Testis (tissue), 2 donors: ENCODE measurements at regions not wholly inside any gene's neighbourhood (a gene's known extent, or its start where the extent isn't known, plus 50 kb on each side); places are given as distances from the start of the nearest gene placed in this dataset.
"Not testable (repeated sequence)": the region's sequence is repeated elsewhere in the genome, so short reads cannot be mapped to it uniquely, and the experiment has no call there.

Experiments used
- DNase-seq: peaks from one replicate; pipeline ENCODE4 v3.0.0-alpha.2; 2019
- H3K27ac ChIP-seq, 2 donors: fragments of 200-600 bp; sonication (generic); one replicate each; pipeline ENCODE4 v1.5.1; 2019
- H3K27me3 ChIP-seq: fragments of 200-600 bp; sonication (generic); one replicate; pipeline ENCODE4 v1.5.1; 2019
- H3K36me3 ChIP-seq: fragments of 200-600 bp; sonication (generic); one replicate; pipeline ENCODE4 v1.5.1; 2017; ENCODE audit warnings: low read depth; ENCODE audit errors: missing control alignments
- H3K4me1 ChIP-seq: fragments of 200-600 bp; sonication (generic); one replicate; pipeline ENCODE4 v1.5.1; 2019
- H3K4me3 ChIP-seq, 2 donors: fragments of 200-600 bp; sonication (generic); one replicate each; pipeline ENCODE4 v1.5.1; 2017 to 2019
- H3K9me3 ChIP-seq: fragments of 200-600 bp; sonication (generic); one replicate; pipeline ENCODE4 v1.5.1; 2017
- POLR2A ChIP-seq: fragments of 450-650 bp; IDR thresholded peaks from one replicate; pipeline ENCODE4 v1.6.1; 2017; ENCODE audit warnings: antibody characterized with exemption, mild to moderate bottlenecking, moderate library complexity
- WGBS, 2 donors: methylation state at CpG; one replicate each; pipeline ENCODE4 v1.1.5; 2018; 5-methylcytosine and 5-hydroxymethylcytosine counted together
- intact Hi-C: fragments of 100-400 bp; cut with DNase I; formaldehyde crosslinking; loops from one replicate; pipeline ENCODE4 v1.15.1; 2023; ENCODE audit warnings: low total_unique reads
- TF ChIP-seq, protein P1 (sequence below), 3 experiments: fragments of 450-650 bp in 2 of 3; fragments of 200-600 bp in 1 of 3; sonication (generic) in 1 of 3; IDR thresholded peaks; one replicate each; pipeline ENCODE4 v1.5.1; 2016 to 2019; ENCODE audit warnings: antibody characterized with exemption in 3 of 3, mild to moderate bottlenecking in 2 of 3, moderate library complexity in 1 of 3

DNA sequence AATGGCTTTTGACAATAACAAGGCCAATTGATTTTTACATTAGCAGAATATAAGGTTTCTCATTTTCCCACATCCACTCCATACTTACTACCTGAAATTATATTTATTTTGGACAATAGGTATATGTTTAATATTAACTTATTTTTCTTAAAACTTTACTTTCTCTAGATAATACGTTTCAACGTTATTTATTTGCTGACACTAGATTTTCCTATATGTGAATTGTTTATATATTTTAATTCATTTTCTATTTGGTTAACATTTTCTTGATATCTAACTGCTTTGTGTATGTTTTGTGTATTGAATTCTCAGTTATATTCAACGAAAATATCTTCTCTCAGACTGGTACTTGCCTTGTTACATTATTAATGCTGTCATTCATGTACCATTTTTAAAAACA is 199.9 kb upstream of the TMEFF2 start:
- H3K36me3 ChIP-seq: no peaks in the 10 kb centered on the region
- H3K27ac ChIP-seq: no peak overlapping the region
- no peaks in the 10 kb centered on the region for H3K4me1 ChIP-seq
- whole genome bisulfite sequencing, 2 donors: 89 to 90% methylated on average over 3 of the region's 3 CpGs
- H3K27me3 ChIP-seq: no peaks in the 10 kb centered on the region
- TF ChIP-seq POLR2A: no peak
- TF ChIP-seq, protein P1, sequence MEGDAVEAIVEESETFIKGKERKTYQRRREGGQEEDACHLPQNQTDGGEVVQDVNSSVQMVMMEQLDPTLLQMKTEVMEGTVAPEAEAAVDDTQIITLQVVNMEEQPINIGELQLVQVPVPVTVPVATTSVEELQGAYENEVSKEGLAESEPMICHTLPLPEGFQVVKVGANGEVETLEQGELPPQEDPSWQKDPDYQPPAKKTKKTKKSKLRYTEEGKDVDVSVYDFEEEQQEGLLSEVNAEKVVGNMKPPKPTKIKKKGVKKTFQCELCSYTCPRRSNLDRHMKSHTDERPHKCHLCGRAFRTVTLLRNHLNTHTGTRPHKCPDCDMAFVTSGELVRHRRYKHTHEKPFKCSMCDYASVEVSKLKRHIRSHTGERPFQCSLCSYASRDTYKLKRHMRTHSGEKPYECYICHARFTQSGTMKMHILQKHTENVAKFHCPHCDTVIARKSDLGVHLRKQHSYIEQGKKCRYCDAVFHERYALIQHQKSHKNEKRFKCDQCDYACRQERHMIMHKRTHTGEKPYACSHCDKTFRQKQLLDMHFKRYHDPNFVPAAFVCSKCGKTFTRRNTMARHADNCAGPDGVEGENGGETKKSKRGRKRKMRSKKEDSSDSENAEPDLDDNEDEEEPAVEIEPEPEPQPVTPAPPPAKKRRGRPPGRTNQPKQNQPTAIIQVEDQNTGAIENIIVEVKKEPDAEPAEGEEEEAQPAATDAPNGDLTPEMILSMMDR (IDR thresholded peaks at IDR 0.05): no peak
- no peaks in the 10 kb centered on the region for H3K9me3 ChIP-seq
- DNase-seq: no peak
- no peak overlapping the region for H3K4me3 ChIP-seq
- intact Hi-C loops: no loop called here

DNA sequence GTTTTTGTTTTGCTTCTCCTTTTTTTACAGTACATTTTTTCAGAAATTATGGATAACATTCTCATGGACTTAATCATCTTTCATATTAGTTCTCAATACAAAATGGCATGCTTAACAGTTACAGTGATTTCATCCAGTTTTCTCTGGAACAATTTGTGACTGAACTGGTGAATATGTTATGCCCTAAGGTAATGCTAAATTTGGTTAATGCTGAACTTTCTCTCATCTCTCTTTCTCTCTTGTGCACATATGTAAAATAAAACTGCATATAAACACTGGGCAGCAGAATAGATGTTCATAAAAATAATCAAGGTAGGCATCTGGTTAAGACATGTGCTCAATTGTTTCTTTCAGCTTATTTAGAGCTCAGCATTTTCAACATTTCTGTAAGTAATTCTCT is 196.3 kb upstream of the TMEFF2 start:
- no peak overlapping the region for H3K4me3 ChIP-seq
- DNase-seq: no peak
- H3K27me3 ChIP-seq: no peaks in the 10 kb centered on the region
- no peak overlapping the region for H3K27ac ChIP-seq
- intact Hi-C loops: no loop called here
- no peaks in the 10 kb centered on the region for H3K4me1 ChIP-seq
- no peaks in the 10 kb centered on the region for H3K9me3 ChIP-seq
- no peaks in the 10 kb centered on the region for H3K36me3 ChIP-seq
- TF ChIP-seq, protein P1 (IDR thresholded peaks at IDR 0.05): no peak
- no peak for TF ChIP-seq POLR2A

DNA sequence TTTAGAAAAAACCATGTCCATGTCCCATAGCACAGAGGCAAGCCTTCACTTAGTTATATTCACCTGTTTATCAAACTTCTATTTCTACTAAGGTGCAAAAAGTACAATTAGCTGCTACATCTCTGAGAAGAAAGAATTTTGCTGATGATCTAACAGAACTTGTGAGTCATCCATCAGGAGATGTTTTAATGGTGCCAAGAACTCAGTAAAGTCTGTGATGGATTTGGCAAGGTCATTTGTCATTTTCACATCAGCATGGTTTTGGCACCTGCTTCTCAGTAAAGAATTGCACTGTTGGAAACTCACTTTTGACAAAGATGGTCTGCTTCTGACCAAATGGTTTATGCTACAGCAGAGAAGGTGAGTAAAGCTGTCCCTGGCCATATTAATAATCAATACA is 195.7 kb upstream of the TMEFF2 start:
- intact Hi-C loops: no loop called here
- no peak for DNase-seq

DNA sequence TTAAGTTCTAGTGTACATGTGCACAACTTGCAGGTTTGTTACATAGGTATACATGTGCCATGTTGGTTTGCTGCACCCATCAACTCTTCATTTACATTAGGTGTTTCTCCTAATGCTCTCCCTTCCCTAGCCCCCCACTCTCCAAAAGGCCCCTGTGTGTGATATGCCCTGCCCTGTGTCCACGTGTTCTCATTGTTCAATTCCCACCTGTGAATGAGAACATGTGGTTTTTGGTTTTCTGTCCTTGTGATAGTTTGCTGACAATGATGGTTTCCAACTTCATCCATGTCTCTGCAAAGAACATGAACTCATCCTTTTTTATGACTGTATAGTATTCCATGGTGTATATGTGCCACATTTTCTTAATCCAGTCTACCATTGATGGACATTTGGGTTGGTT is 189.5 kb upstream of the TMEFF2 start:
- H3K4me3 ChIP-seq, H3K4me1 ChIP-seq, H3K27ac ChIP-seq, DNase-seq, H3K9me3 ChIP-seq, H3K36me3 ChIP-seq, intact Hi-C loops, H3K27me3 ChIP-seq: not testable (repeated sequence)
- 95 to 97% methylated on average over 1 of the region's 1 CpG for WGBS, 2 donors

More for the DNA sequence above, 195.7 kb upstream of the TMEFF2 start:
- H3K36me3 ChIP-seq: no peaks in the 10 kb centered on the region
- H3K27ac ChIP-seq: no peak overlapping the region
- TF ChIP-seq, protein P1 (IDR thresholded peaks at IDR 0.05): no peak
- no peaks in the 10 kb centered on the region for H3K4me1 ChIP-seq
- no peak overlapping the region for H3K4me3 ChIP-seq
- no peaks in the 10 kb centered on the region for H3K9me3 ChIP-seq
- H3K27me3 ChIP-seq: no peaks in the 10 kb centered on the region

DNA sequence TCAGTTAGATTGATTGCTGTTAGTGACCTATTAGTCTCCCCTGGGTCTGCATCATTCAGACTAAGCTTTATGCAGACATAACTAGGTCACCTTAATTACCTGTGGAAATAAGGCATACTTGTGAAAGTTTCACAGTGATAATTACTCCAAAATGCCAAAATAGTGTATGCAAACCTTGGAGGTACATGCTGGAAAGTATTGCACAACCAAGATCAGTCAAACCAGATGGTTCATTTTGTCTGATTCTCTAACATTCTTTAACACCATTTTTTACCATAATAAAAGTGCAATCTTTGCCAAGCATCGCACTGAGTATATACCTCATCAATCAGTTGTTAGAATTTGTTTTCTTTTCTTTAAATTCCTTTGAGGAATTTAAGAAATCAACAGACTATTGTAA is 186.3 kb upstream of the TMEFF2 start:
- TF ChIP-seq, protein P1 (IDR thresholded peaks at IDR 0.05): no peak
- TF ChIP-seq POLR2A: no peak
- Histone ChIP-seq H3K9me3 (no peaks in the 10 kb centered on the region), H3K4me1 (no peaks in the 10 kb centered on the region), H3K4me3 (no peak overlapping the region), H3K27ac (no peak overlapping the region), H3K27me3 (no peaks in the 10 kb centered on the region), H3K36me3 (no peaks in the 10 kb centered on the region)
- WGBS, 2 donors: 74 to 78% methylated on average over 1 of the region's 1 CpG
- intact Hi-C loops: no loop called here
- DNase-seq: no peak
